ENCODE measurements at regions not wholly inside any gene's neighbourhood (a gene's known extent, or its start where the extent isn't known, plus 50 kb on each side); places are given as distances from the start of the nearest gene placed in this dataset.

DNA sequence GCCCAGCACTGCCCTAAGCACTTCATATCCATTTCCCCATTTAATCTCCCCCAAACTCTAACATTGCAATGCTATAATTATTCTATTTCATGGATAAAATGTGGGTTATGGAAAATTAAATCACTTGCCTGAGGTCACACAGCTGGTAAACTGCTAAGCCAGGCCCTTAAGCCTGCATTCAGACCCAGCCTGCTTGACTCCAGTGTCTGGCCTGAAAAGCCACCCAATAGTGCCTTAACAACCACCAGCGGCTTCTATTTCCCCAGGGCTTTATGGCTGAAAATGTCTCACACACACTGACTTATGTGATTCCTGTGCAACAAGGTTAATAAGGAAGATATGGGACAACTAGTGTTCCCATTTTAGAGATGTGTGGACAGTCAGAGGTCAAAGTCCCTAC, 178.5 kb upstream of the SNX19 start:
- no peaks in the 10 kb centered on the region for H3K36me3 Mint-ChIP-seq (ENCODE audit: unreplicated experiment)
- peaks cover 6% of the 10 kb centered on the region for H3K4me1 Mint-ChIP-seq (ENCODE audit: unreplicated experiment)
- no peak for TF ChIP-seq CTCF (IDR thresholded peaks at IDR 0.05)
- no peak overlapping the region for H3K4me3 Mint-ChIP-seq (ENCODE audit: unreplicated experiment)
- H3K9me3 Mint-ChIP-seq (ENCODE audit: unreplicated experiment), result no peaks in the 10 kb centered on the region
- no peak overlapping the region for H3K27ac Mint-ChIP-seq (ENCODE audit: unreplicated experiment)
- DNase-seq (ENCODE audit: extremely low spot score, unreplicated experiment), result no peak
- H3K27me3 Mint-ChIP-seq (ENCODE audit: unreplicated experiment), result no peaks in the 10 kb centered on the region

- Mint-ChIP-seq H3K4me3 (ENCODE audit: unreplicated experiment) (no peak overlapping the region), H3K9me3 (ENCODE audit: unreplicated experiment) (no peaks in the 10 kb centered on the region), H3K27me3 (ENCODE audit: unreplicated experiment) (no peaks in the 10 kb centered on the region), H3K36me3 (ENCODE audit: unreplicated experiment) (no peaks in the 10 kb centered on the region), H3K27ac (ENCODE audit: unreplicated experiment) (no peak overlapping the region), H3K4me1 (ENCODE audit: unreplicated experiment) (peaks cover 6% of the 10 kb centered on the region)
- no peak for DNase-seq (ENCODE audit: extremely low spot score, unreplicated experiment)
- no peak for TF ChIP-seq CTCF (IDR thresholded peaks at IDR 0.05)
These were observed 179.4 kb upstream of the SNX19 start for GRCh38 chr11:131095511-131096185.

GRCh38 chr11:131099013-131099412, 182.7 kb upstream of the SNX19 start:
- Mint-ChIP-seq H3K4me3 (ENCODE audit: unreplicated experiment) (no peak overlapping the region), H3K4me1 (ENCODE audit: unreplicated experiment) (peaks cover 6% of the 10 kb centered on the region), H3K27me3 (ENCODE audit: unreplicated experiment) (no peaks in the 10 kb centered on the region), H3K27ac (ENCODE audit: unreplicated experiment) (no peak overlapping the region), H3K9me3 (ENCODE audit: unreplicated experiment) (no peaks in the 10 kb centered on the region), H3K36me3 (ENCODE audit: unreplicated experiment) (no peaks in the 10 kb centered on the region)
- DNase-seq (ENCODE audit: extremely low spot score, unreplicated experiment), result no peak
- no peak for TF ChIP-seq CTCF (IDR thresholded peaks at IDR 0.05)

DNA sequence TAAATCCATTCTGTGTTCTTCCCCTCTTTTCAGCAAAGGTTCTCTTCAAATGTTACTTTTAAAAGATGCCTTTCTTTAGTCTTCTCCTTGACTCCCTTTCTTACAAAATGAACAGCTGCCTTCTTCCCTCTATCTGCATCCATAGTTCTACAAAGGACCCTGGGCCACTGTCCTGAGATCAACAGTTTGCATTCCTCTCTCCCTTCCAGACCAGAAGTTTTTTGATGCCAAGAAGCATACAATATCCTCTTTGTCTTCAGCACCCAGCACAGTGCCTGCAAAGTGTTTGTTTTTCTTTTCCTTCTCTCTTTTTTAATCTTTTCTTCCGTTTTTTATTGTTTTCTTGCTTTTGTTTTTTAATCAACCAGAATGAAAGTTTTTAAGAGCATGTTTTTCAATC, 183.5 kb upstream of the SNX19 start:
- H3K4me3 Mint-ChIP-seq (ENCODE audit: unreplicated experiment), result no peak overlapping the region
- no peak for TF ChIP-seq CTCF (IDR thresholded peaks at IDR 0.05)
- no peaks in the 10 kb centered on the region for H3K36me3 Mint-ChIP-seq (ENCODE audit: unreplicated experiment)
- no peaks in the 10 kb centered on the region for H3K9me3 Mint-ChIP-seq (ENCODE audit: unreplicated experiment)
- H3K4me1 Mint-ChIP-seq (ENCODE audit: unreplicated experiment), result peaks cover 6% of the 10 kb centered on the region
- no peak for DNase-seq (ENCODE audit: extremely low spot score, unreplicated experiment)
- no peaks in the 10 kb centered on the region for H3K27me3 Mint-ChIP-seq (ENCODE audit: unreplicated experiment)
- no peak overlapping the region for H3K27ac Mint-ChIP-seq (ENCODE audit: unreplicated experiment)

DNA sequence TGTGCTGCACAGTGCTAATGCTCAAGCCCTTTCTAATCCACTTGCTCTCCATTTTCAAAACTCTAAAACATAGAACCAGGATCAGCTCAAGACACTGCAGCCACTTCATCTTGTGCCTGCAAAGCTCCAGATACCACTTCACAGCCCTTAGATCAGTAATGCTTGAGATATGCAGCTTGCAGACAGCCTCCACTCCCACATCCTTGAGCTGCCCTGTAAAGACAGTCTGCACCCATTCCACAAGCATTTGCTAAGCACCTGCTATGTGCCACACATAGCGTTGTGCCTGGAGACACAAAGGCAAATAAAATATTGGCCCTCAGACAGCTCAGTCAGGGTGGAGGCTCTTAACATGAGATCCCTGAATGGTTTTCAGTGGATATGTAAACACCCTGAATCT, 192.5 kb upstream of the SNX19 start:
- no peaks in the 10 kb centered on the region for H3K36me3 Mint-ChIP-seq (ENCODE audit: unreplicated experiment)

More for the DNA sequence above, 192.5 kb upstream of the SNX19 start:
- no peak for TF ChIP-seq CTCF (IDR thresholded peaks at IDR 0.05)
- no peaks in the 10 kb centered on the region for H3K9me3 Mint-ChIP-seq (ENCODE audit: unreplicated experiment)
- peaks cover 6% of the 10 kb centered on the region for H3K4me1 Mint-ChIP-seq (ENCODE audit: unreplicated experiment)
- H3K4me3 Mint-ChIP-seq (ENCODE audit: unreplicated experiment), result no peak overlapping the region
- no peaks in the 10 kb centered on the region for H3K27me3 Mint-ChIP-seq (ENCODE audit: unreplicated experiment)
- no peak overlapping the region for H3K27ac Mint-ChIP-seq (ENCODE audit: unreplicated experiment)
- no peak for DNase-seq (ENCODE audit: extremely low spot score, unreplicated experiment)
